K562 (cell line): ENCODE measurements at regions not wholly inside any gene's neighbourhood (a gene's known extent, or its start where the extent isn't known, plus 50 kb on each side); places are given as distances from the start of the nearest gene placed in this dataset.

Experiments used
- HNRNPL ChIP-seq: fragments of 200-400 bp; formaldehyde crosslinking; IDR thresholded peaks from 2 replicates; pipeline ENCODE4 v1.6.1; 2017; ENCODE audit warnings: low read depth, mild to moderate bottlenecking, low read length
- NBN ChIP-seq: fragments of 450-650 bp; IDR thresholded peaks from 2 replicates; pipeline ENCODE4 v1.6.1; 2016; ENCODE audit warnings: low read depth, mild to moderate bottlenecking
- NFYB ChIP-seq: IDR thresholded peaks from 2 replicates; pipeline ENCODE4 v1.6.1; 2011; ENCODE audit warnings: mild to moderate bottlenecking, moderate library complexity; ENCODE audit not compliant: insufficient read length; ENCODE audit errors: extremely low read depth
- POLR2A ChIP-seq: fragments of 450-650 bp; conservative IDR thresholded peaks from 2 replicates; pipeline ENCODE4 v1.6.1; 2016
- TFE3 ChIP-seq: fragments of 450-650 bp; formaldehyde crosslinking; IDR thresholded peaks from 2 replicates; pipeline ENCODE4 v1.4.0; 2020; ENCODE audit warnings: mild to moderate bottlenecking, mixed read lengths
- ZNF143 ChIP-seq: sonication (generic); formaldehyde crosslinking; IDR thresholded peaks from 2 replicates; pipeline ENCODE4 v1.9.0; 2022; ENCODE audit warnings: mild to moderate bottlenecking, missing genetic modification reagents
- TF ChIP-seq, protein P1 (sequence below): sonication (generic); formaldehyde crosslinking; IDR thresholded peaks from 2 replicates; pipeline ENCODE4 v1.8.0; 2022; ENCODE audit warnings: mild to moderate bottlenecking, missing genetic modification reagents

DNA sequence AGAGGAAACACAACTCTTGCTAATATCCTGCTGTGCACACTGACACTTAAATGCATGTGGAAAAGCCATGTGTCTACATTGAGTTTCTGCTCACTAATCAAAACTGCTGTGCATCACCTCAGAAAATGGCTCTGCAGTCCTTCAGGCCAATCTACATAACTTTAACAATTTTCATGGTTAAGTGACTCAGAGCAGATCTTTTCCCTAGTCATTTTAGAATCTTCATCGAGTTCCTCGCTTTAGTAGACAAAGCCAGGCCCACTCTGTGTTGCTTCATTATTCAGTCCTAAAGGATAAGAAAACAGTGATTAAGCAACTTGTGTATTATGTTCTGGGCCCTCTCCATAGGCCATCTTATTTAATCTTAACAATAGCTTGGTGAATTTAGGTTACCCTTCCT is 250.0 kb downstream of the KCNC2 start:
- TF ChIP-seq ZNF143 (no peak), TFE3 (no peak), NBN (no peak), NFYB (no peak), POLR2A (no peak), HNRNPL (no peak)
- TF ChIP-seq, protein P1, sequence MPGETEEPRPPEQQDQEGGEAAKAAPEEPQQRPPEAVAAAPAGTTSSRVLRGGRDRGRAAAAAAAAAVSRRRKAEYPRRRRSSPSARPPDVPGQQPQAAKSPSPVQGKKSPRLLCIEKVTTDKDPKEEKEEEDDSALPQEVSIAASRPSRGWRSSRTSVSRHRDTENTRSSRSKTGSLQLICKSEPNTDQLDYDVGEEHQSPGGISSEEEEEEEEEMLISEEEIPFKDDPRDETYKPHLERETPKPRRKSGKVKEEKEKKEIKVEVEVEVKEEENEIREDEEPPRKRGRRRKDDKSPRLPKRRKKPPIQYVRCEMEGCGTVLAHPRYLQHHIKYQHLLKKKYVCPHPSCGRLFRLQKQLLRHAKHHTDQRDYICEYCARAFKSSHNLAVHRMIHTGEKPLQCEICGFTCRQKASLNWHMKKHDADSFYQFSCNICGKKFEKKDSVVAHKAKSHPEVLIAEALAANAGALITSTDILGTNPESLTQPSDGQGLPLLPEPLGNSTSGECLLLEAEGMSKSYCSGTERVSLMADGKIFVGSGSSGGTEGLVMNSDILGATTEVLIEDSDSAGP (CRISPR knock-in tag) = no peak
